ENCODE measurements at regions not wholly inside any gene's neighbourhood (a gene's known extent, or its start where the extent isn't known, plus 50 kb on each side); places are given as distances from the start of the nearest gene placed in this dataset.
A peak's percentile ranks its signal among the peaks of the same experiment; 100 is the strongest.
"Not testable (repeated sequence)": the region's sequence is repeated elsewhere in the genome, so short reads cannot be mapped to it uniquely, and the experiment has no call there.

GRCh38 chr16:33913601-33914000, 454.2 kb downstream of the TP53TG3F start:
- H3K4me1 ChIP-seq; DNase-seq; H3K9me3 ChIP-seq; H3K4me3 ChIP-seq; intact Hi-C loops (cut with DNase I; ENCODE audit: low total_unique reads); H3K27me3 ChIP-seq; H3K27ac ChIP-seq; H3K36me3 ChIP-seq: not testable (repeated sequence)

GRCh38 chr16:33920761-33921545, 461.5 kb downstream of the TP53TG3F start:
- H3K9me3 ChIP-seq; H3K4me3 ChIP-seq; intact Hi-C loops (cut with DNase I; ENCODE audit: low total_unique reads); H3K27me3 ChIP-seq; H3K4me1 ChIP-seq; DNase-seq; H3K27ac ChIP-seq; H3K36me3 ChIP-seq: not testable (repeated sequence)

- intact Hi-C loops (cut with DNase I; ENCODE audit: low total_unique reads); H3K4me1 ChIP-seq; H3K27me3 ChIP-seq; H3K36me3 ChIP-seq; H3K9me3 ChIP-seq; H3K4me3 ChIP-seq; DNase-seq; H3K27ac ChIP-seq: not testable (repeated sequence)
Measured at GRCh38 chr16:33922914-33923313, 463.5 kb downstream of the TP53TG3F start.

- H3K9me3 ChIP-seq; intact Hi-C loops (cut with DNase I; ENCODE audit: low total_unique reads); DNase-seq; H3K27ac ChIP-seq; H3K36me3 ChIP-seq; H3K27me3 ChIP-seq; H3K4me1 ChIP-seq; H3K4me3 ChIP-seq: not testable (repeated sequence)
Measured at GRCh38 chr16:33928026-33928425, 468.6 kb downstream of the TP53TG3F start.

- H3K9me3 ChIP-seq; H3K36me3 ChIP-seq; H3K4me3 ChIP-seq; DNase-seq; H3K27ac ChIP-seq; H3K27me3 ChIP-seq; H3K4me1 ChIP-seq; intact Hi-C loops (cut with DNase I; ENCODE audit: low total_unique reads): not testable (repeated sequence)
Measured at GRCh38 chr16:33932191-33932590, 472.8 kb downstream of the TP53TG3F start.

- H3K4me3 ChIP-seq; H3K9me3 ChIP-seq; H3K36me3 ChIP-seq; H3K27me3 ChIP-seq; intact Hi-C loops (cut with DNase I; ENCODE audit: low total_unique reads); H3K4me1 ChIP-seq; DNase-seq; H3K27ac ChIP-seq: not testable (repeated sequence)
Measured at GRCh38 chr16:33933039-33933438, 473.6 kb downstream of the TP53TG3F start.

- H3K4me3 ChIP-seq; H3K36me3 ChIP-seq; H3K4me1 ChIP-seq; DNase-seq; intact Hi-C loops (cut with DNase I; ENCODE audit: low total_unique reads); H3K9me3 ChIP-seq; H3K27me3 ChIP-seq; H3K27ac ChIP-seq: not testable (repeated sequence)
Measured at GRCh38 chr16:33935766-33936165, 476.4 kb downstream of the TP53TG3F start.

- H3K9me3 ChIP-seq; H3K27ac ChIP-seq; DNase-seq; H3K4me3 ChIP-seq; H3K27me3 ChIP-seq; H3K4me1 ChIP-seq; H3K36me3 ChIP-seq; intact Hi-C loops (cut with DNase I; ENCODE audit: low total_unique reads): not testable (repeated sequence)
Measured at GRCh38 chr16:33938097-33938496, 478.7 kb downstream of the TP53TG3F start.

GRCh38 chr16:33961536-33961935, 502.1 kb downstream of the TP53TG3F start:
- H3K4me1 ChIP-seq; DNase-seq; H3K9me3 ChIP-seq; H3K27me3 ChIP-seq; H3K27ac ChIP-seq; H3K36me3 ChIP-seq; intact Hi-C loops (cut with DNase I; ENCODE audit: low total_unique reads); H3K4me3 ChIP-seq: not testable (repeated sequence)

GRCh38 chr16:33965534-33965933, 506.1 kb downstream of the TP53TG3F start:
- H3K4me1 ChIP-seq; DNase-seq; H3K4me3 ChIP-seq; H3K27me3 ChIP-seq; H3K9me3 ChIP-seq; H3K36me3 ChIP-seq; intact Hi-C loops (cut with DNase I; ENCODE audit: low total_unique reads); H3K27ac ChIP-seq: not testable (repeated sequence)

GRCh38 chr16:33966855-33967254, 507.4 kb downstream of the TP53TG3F start:
- DNase-seq; H3K27me3 ChIP-seq; intact Hi-C loops (cut with DNase I; ENCODE audit: low total_unique reads); H3K27ac ChIP-seq; H3K4me3 ChIP-seq; H3K36me3 ChIP-seq; H3K9me3 ChIP-seq; H3K4me1 ChIP-seq: not testable (repeated sequence)

- H3K27ac ChIP-seq; H3K36me3 ChIP-seq; H3K9me3 ChIP-seq; intact Hi-C loops (cut with DNase I; ENCODE audit: low total_unique reads); H3K27me3 ChIP-seq; DNase-seq; H3K4me3 ChIP-seq; H3K4me1 ChIP-seq: not testable (repeated sequence)
Measured at GRCh38 chr16:33974557-33974956, 515.1 kb downstream of the TP53TG3F start.

- DNase-seq; intact Hi-C loops (cut with DNase I; ENCODE audit: low total_unique reads); H3K4me1 ChIP-seq; H3K9me3 ChIP-seq; H3K27ac ChIP-seq; H3K4me3 ChIP-seq; H3K36me3 ChIP-seq; H3K27me3 ChIP-seq: not testable (repeated sequence)
Measured at GRCh38 chr16:33975744-33976143, 516.3 kb downstream of the TP53TG3F start.

- H3K27me3 ChIP-seq; H3K4me1 ChIP-seq; intact Hi-C loops (cut with DNase I; ENCODE audit: low total_unique reads); H3K9me3 ChIP-seq; H3K36me3 ChIP-seq; H3K27ac ChIP-seq; H3K4me3 ChIP-seq: not testable (repeated sequence)
- peak in 1 of 2 donors; percentile 5 for DNase-seq
Measured at GRCh38 chr16:33976521-33976920, 517.1 kb downstream of the TP53TG3F start.

GRCh38 chr16:33978784-33979183, 519.4 kb downstream of the TP53TG3F start:
- H3K4me1 ChIP-seq; H3K36me3 ChIP-seq; H3K27ac ChIP-seq; H3K27me3 ChIP-seq; H3K4me3 ChIP-seq; intact Hi-C loops (cut with DNase I; ENCODE audit: low total_unique reads); H3K9me3 ChIP-seq; DNase-seq: not testable (repeated sequence)

Measured in tibial artery (tissue), 4 donors.